ENCODE measurements at regions not wholly inside any gene's neighbourhood (a gene's known extent, or its start where the extent isn't known, plus 50 kb on each side); places are given as distances from the start of the nearest gene placed in this dataset.

- Histone ChIP-seq H3K27ac (ENCODE audit: low read depth, low read length, poor library complexity, severe bottlenecking) (no peak overlapping the region), H3K79me2 (ENCODE audit: insufficient read depth, low read depth, low read length) (no peaks in the 10 kb centered on the region), H3K36me3 (ENCODE audit: insufficient read depth, low read length) (no peaks in the 10 kb centered on the region), H3K9me2 (ENCODE audit: insufficient read depth, low read length) (no peaks in the 10 kb centered on the region), H3K4me1 (ENCODE audit: insufficient read depth, low read length, poor library complexity, severe bottlenecking) (no peaks in the 10 kb centered on the region), H4K20me1 (ENCODE audit: insufficient read depth, low read length) (no peaks in the 10 kb centered on the region), H3K4me2 (ENCODE audit: low read length) (no peak overlapping the region), H3K4me3 (ENCODE audit: low read depth, low read length, poor library complexity, severe bottlenecking) (no peak overlapping the region), H3K9me3 (ENCODE audit: low read length) (no peaks in the 10 kb centered on the region), H2AFZ (ENCODE audit: low read length) (no peak overlapping the region)
- intact Hi-C loops (cut with micrococcal nuclease; ENCODE audit: unreplicated experiment): no loop called here
- ChIA-PET CTCF (ENCODE audit: unreplicated experiment) (no interaction called here), POLR2A (no interaction called here)
- no peak for DNase-seq (ENCODE audit: low spot score)
- no TSS peak for BruUV-seq (replicated peaks)
- no peak for TF ChIP-seq EZH2phosphoT487 (IDR thresholded peaks at IDR 0.05; ENCODE audit: borderline replicate concordance, low read depth, low read length)
- TF ChIP-seq, protein P1, sequence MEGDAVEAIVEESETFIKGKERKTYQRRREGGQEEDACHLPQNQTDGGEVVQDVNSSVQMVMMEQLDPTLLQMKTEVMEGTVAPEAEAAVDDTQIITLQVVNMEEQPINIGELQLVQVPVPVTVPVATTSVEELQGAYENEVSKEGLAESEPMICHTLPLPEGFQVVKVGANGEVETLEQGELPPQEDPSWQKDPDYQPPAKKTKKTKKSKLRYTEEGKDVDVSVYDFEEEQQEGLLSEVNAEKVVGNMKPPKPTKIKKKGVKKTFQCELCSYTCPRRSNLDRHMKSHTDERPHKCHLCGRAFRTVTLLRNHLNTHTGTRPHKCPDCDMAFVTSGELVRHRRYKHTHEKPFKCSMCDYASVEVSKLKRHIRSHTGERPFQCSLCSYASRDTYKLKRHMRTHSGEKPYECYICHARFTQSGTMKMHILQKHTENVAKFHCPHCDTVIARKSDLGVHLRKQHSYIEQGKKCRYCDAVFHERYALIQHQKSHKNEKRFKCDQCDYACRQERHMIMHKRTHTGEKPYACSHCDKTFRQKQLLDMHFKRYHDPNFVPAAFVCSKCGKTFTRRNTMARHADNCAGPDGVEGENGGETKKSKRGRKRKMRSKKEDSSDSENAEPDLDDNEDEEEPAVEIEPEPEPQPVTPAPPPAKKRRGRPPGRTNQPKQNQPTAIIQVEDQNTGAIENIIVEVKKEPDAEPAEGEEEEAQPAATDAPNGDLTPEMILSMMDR (conservative IDR thresholded peaks at IDR 0.05; ENCODE audit: low read length): no peak
Observed at GRCh38 chr6:74277777-74278186, 581.8 kb downstream of the CD109 start.

DNA sequence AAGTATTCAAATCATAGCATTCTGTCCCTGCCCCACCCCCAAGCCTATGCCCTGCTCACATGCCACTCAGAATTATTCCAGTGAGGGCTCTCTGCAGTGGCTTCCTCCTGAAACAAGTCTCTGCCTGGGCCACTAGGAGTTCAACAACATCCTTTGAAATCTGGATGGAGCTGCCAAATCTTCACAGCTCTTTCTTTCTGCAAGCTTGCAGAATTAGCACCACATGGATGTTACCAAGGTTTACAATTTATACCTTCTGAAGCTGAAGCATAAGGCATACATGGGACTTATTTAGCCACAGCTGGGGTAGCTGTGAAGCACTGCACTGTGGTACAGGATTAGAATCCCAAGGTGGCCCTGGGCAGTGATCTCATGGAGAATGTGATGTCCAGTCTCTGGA lies 577.5 kb downstream of the CD109 start:
- BruUV-seq (replicated peaks): no TSS peak
- Histone ChIP-seq H3K4me1 (ENCODE audit: insufficient read depth, low read length, poor library complexity, severe bottlenecking) (no peaks in the 10 kb centered on the region), H3K4me3 (ENCODE audit: low read depth, low read length, poor library complexity, severe bottlenecking) (no peak overlapping the region), H3K79me2 (ENCODE audit: insufficient read depth, low read depth, low read length) (no peaks in the 10 kb centered on the region), H3K4me2 (ENCODE audit: low read length) (no peak overlapping the region), H3K27ac (ENCODE audit: low read depth, low read length, poor library complexity, severe bottlenecking) (no peak overlapping the region), H3K9me3 (ENCODE audit: low read length) (no peaks in the 10 kb centered on the region), H4K20me1 (ENCODE audit: insufficient read depth, low read length) (no peaks in the 10 kb centered on the region), H2AFZ (ENCODE audit: low read length) (no peak overlapping the region), H3K9me2 (ENCODE audit: insufficient read depth, low read length) (no peaks in the 10 kb centered on the region), H3K36me3 (ENCODE audit: insufficient read depth, low read length) (no peaks in the 10 kb centered on the region)
- TF ChIP-seq EZH2phosphoT487 (IDR thresholded peaks at IDR 0.05; ENCODE audit: borderline replicate concordance, low read depth, low read length): no peak
- TF ChIP-seq, protein P1 (conservative IDR thresholded peaks at IDR 0.05; ENCODE audit: low read length): no peak
- ChIA-PET CTCF (ENCODE audit: unreplicated experiment) (no interaction called here), POLR2A (interaction anchor here (0.5 kb wide), 1 partner anchor 1262 kb away, joined by 3 read pairs; no protein-coding TSS in a partner anchor)
- intact Hi-C loops (cut with micrococcal nuclease; ENCODE audit: unreplicated experiment): no loop called here
- no peak for DNase-seq (ENCODE audit: low spot score)

- TF ChIP-seq, protein P1 (conservative IDR thresholded peaks at IDR 0.05; ENCODE audit: low read length): no peak
- TF ChIP-seq EZH2phosphoT487 (IDR thresholded peaks at IDR 0.05; ENCODE audit: borderline replicate concordance, low read depth, low read length): no peak
- no TSS peak for BruUV-seq (replicated peaks)
- DNase-seq (ENCODE audit: low spot score): no peak
- H3K4me3 ChIP-seq (ENCODE audit: low read depth, low read length, poor library complexity, severe bottlenecking): no peak overlapping the region
- no peaks in the 10 kb centered on the region for H3K36me3 ChIP-seq (ENCODE audit: insufficient read depth, low read length)
- CTCF ChIA-PET (ENCODE audit: unreplicated experiment): no interaction called here
- no peak overlapping the region for H3K4me2 ChIP-seq (ENCODE audit: low read length)
- H3K9me2 ChIP-seq (ENCODE audit: insufficient read depth, low read length): no peaks in the 10 kb centered on the region
- no peak overlapping the region for H3K27ac ChIP-seq (ENCODE audit: low read depth, low read length, poor library complexity, severe bottlenecking)
- POLR2A ChIA-PET: interaction anchor here (1.3 kb wide), 1 partner anchor 15 kb away, joined by 4 read pairs; no protein-coding TSS in a partner anchor
- H3K79me2 ChIP-seq (ENCODE audit: insufficient read depth, low read depth, low read length): no peaks in the 10 kb centered on the region
- intact Hi-C loops (cut with micrococcal nuclease; ENCODE audit: unreplicated experiment): no loop called here
- H3K9me3 ChIP-seq (ENCODE audit: low read length): no peaks in the 10 kb centered on the region
- no peaks in the 10 kb centered on the region for H3K4me1 ChIP-seq (ENCODE audit: insufficient read depth, low read length, poor library complexity, severe bottlenecking)
- H4K20me1 ChIP-seq (ENCODE audit: insufficient read depth, low read length): no peaks in the 10 kb centered on the region
- H2AFZ ChIP-seq (ENCODE audit: low read length): no peak overlapping the region
Observed at GRCh38 chr6:74269600-74269858, 573.5 kb downstream of the CD109 start.
